ENCODE measurements at regions not wholly inside any gene's neighbourhood (a gene's known extent, or its start where the extent isn't known, plus 50 kb on each side); places are given as distances from the start of the nearest gene placed in this dataset.

- no peak overlapping the region for H3K4me2 ChIP-seq
- no peak for TF ChIP-seq Cebpa-rat (IDR thresholded peaks at IDR 0.05)
- no peak overlapping the region for H3K9ac ChIP-seq
- H3K27me3 ChIP-seq, result no peaks in the 10 kb centered on the region
- no peaks in the 10 kb centered on the region for H3K4me1 ChIP-seq
- H3K27ac ChIP-seq, result no peak overlapping the region
- no peaks in the 10 kb centered on the region for H3K9me3 ChIP-seq (replicated peaks in 1 of 11)
- H4K20me1 ChIP-seq, result no peaks in the 10 kb centered on the region
- H3K36me3 ChIP-seq, result no peaks in the 10 kb centered on the region
- H3K4me3 ChIP-seq, result no peak overlapping the region
Measured at GRCh38 chr13:33583398-33583797, 234.6 kb upstream of the RFC3 start.

GRCh38 chr13:33590936-33591335 lies 227.0 kb upstream of the RFC3 start:
- TF ChIP-seq Cebpa-rat (IDR thresholded peaks at IDR 0.05), result no peak
- H3K9ac ChIP-seq, result no peak overlapping the region

GRCh38 chr13:33606692-33607091 lies 211.3 kb upstream of the RFC3 start:
- H3K9me3 ChIP-seq (replicated peaks in 1 of 11), result peaks cover 12 to 32% (median 20%) of the 10 kb centered on the region in 11 experiments; a peak in 21 of 22 replicates
- H3K9ac ChIP-seq, result no peak overlapping the region
- H3K27ac ChIP-seq, result no peak overlapping the region
- peaks cover 0 to 8% (median 0%) of the 10 kb centered on the region in 10 experiments; a peak in 1 of 20 replicates for H3K4me1 ChIP-seq
- H3K4me3 ChIP-seq, result no peak overlapping the region
- H3K36me3 ChIP-seq, result no peaks in the 10 kb centered on the region
- TF ChIP-seq Cebpa-rat (IDR thresholded peaks at IDR 0.05), result no peak
- no peak overlapping the region for H3K4me2 ChIP-seq
- no peaks in the 10 kb centered on the region for H3K27me3 ChIP-seq
- H4K20me1 ChIP-seq, result no peaks in the 10 kb centered on the region

More at GRCh38 chr13:33590936-33591335, 227.0 kb upstream of the RFC3 start:
- no peak overlapping the region for H3K27ac ChIP-seq
- no peaks in the 10 kb centered on the region for H4K20me1 ChIP-seq
- H3K36me3 ChIP-seq, result no peaks in the 10 kb centered on the region
- no peaks in the 10 kb centered on the region for H3K9me3 ChIP-seq (replicated peaks in 1 of 11)
- no peak overlapping the region for H3K4me3 ChIP-seq
- no peaks in the 10 kb centered on the region for H3K4me1 ChIP-seq
- H3K27me3 ChIP-seq, result no peaks in the 10 kb centered on the region
- H3K4me2 ChIP-seq, result no peak overlapping the region

GRCh38 chr13:33610438-33611120 lies 207.4 kb upstream of the RFC3 start:
- no peak for TF ChIP-seq Cebpa-rat (IDR thresholded peaks at IDR 0.05)
- no peak overlapping the region for H3K4me3 ChIP-seq

GRCh38 chr13:33611121-33611805 lies 206.7 kb upstream of the RFC3 start:
- Histone ChIP-seq H3K9ac (no peak overlapping the region), H3K4me3 (no peak overlapping the region), H3K4me2 (peak overlapping the region in 1 of 11 experiments; percentile 23; a peak in 1 of 22 replicates), H4K20me1 (no peaks in the 10 kb centered on the region), H3K27ac (no peak overlapping the region), H3K27me3 (no peaks in the 10 kb centered on the region), H3K9me3 (replicated peaks in 1 of 11) (peaks cover 0 to 10% (median 5%) of the 10 kb centered on the region in 11 experiments; a peak in 6 of 22 replicates), H3K4me1 (peaks cover 0 to 8% (median 0%) of the 10 kb centered on the region in 10 experiments; a peak in 1 of 20 replicates), H3K36me3 (no peaks in the 10 kb centered on the region)
- TF ChIP-seq Cebpa-rat (IDR thresholded peaks at IDR 0.05), result no peak

More at GRCh38 chr13:33610438-33611120, 207.4 kb upstream of the RFC3 start:
- no peak overlapping the region for H3K27ac ChIP-seq
- no peaks in the 10 kb centered on the region for H3K27me3 ChIP-seq
- no peak overlapping the region for H3K9ac ChIP-seq
- peak overlapping the region in 2 of 11 experiments; percentile 12 to 23; a peak in 1 of 22 replicates for H3K4me2 ChIP-seq
- H3K9me3 ChIP-seq (replicated peaks in 1 of 11), result peaks cover 0 to 10% (median 5%) of the 10 kb centered on the region in 11 experiments; a peak in 6 of 22 replicates
- no peaks in the 10 kb centered on the region for H4K20me1 ChIP-seq
- peaks cover 0 to 8% (median 0%) of the 10 kb centered on the region in 10 experiments; a peak in 1 of 20 replicates for H3K4me1 ChIP-seq
- H3K36me3 ChIP-seq, result no peaks in the 10 kb centered on the region

GRCh38 chr13:33612641-33613638 lies 205.0 kb upstream of the RFC3 start:
- H3K9me3 ChIP-seq (replicated peaks in 1 of 11), result peaks cover 0 to 10% (median 5%) of the 10 kb centered on the region in 11 experiments; a peak in 6 of 22 replicates
- no peak overlapping the region for H3K27ac ChIP-seq
- H3K27me3 ChIP-seq, result no peaks in the 10 kb centered on the region
- H4K20me1 ChIP-seq, result no peaks in the 10 kb centered on the region
- TF ChIP-seq Cebpa-rat (IDR thresholded peaks at IDR 0.05), result no peak
- peaks cover 0 to 8% (median 0%) of the 10 kb centered on the region in 10 experiments; a peak in 1 of 20 replicates for H3K4me1 ChIP-seq
- H3K4me2 ChIP-seq, result no peak overlapping the region
- no peak overlapping the region for H3K9ac ChIP-seq
- H3K4me3 ChIP-seq, result no peak overlapping the region
- H3K36me3 ChIP-seq, result no peaks in the 10 kb centered on the region

- H3K4me3 ChIP-seq, result no peak overlapping the region
- H3K36me3 ChIP-seq, result no peaks in the 10 kb centered on the region
- H3K9me3 ChIP-seq (replicated peaks in 1 of 11), result peaks cover 0 to 10% (median 3%) of the 10 kb centered on the region in 11 experiments; a peak in 5 of 22 replicates
- no peaks in the 10 kb centered on the region for H3K27me3 ChIP-seq
- H3K4me1 ChIP-seq, result peaks cover 0 to 6% (median 0%) of the 10 kb centered on the region in 10 experiments; a peak in 1 of 20 replicates
- no peak for TF ChIP-seq Cebpa-rat (IDR thresholded peaks at IDR 0.05)
- no peak overlapping the region for H3K9ac ChIP-seq
- no peak overlapping the region for H3K27ac ChIP-seq
- no peak overlapping the region for H3K4me2 ChIP-seq
- H4K20me1 ChIP-seq, result no peaks in the 10 kb centered on the region
Measured at GRCh38 chr13:33615436-33615835, 202.5 kb upstream of the RFC3 start.

GRCh38 chr13:33616130-33616529 lies 201.8 kb upstream of the RFC3 start:
- Histone ChIP-seq H4K20me1 (no peaks in the 10 kb centered on the region), H3K9me3 (replicated peaks in 1 of 11) (peaks cover 0 to 3% (median 0%) of the 10 kb centered on the region in 11 experiments; a peak in 2 of 22 replicates), H3K4me3 (no peak overlapping the region), H3K4me2 (no peak overlapping the region), H3K4me1 (0 out of 20 replicates have a peak, but pooled peaks cover 0 to under 1% (median 0%) of the 10 kb centered on the region in 10 experiments), H3K27ac (no peak overlapping the region), H3K27me3 (no peaks in the 10 kb centered on the region), H3K36me3 (no peaks in the 10 kb centered on the region), H3K9ac (no peak overlapping the region)
- TF ChIP-seq Cebpa-rat (IDR thresholded peaks at IDR 0.05), result no peak
